GM18520 (cell line): ENCODE measurements at regions not wholly inside any gene's neighbourhood (a gene's known extent, or its start where the extent isn't known, plus 50 kb on each side); places are given as distances from the start of the nearest gene placed in this dataset.
"Not testable (repeated sequence)": the region's sequence is repeated elsewhere in the genome, so short reads cannot be mapped to it uniquely, and the experiment has no call there.

Source experiments
- ATAC-seq: cut with Tn5 transposase; IDR thresholded peaks from one replicate; pipeline ENCODE4 v1.9.1; 2021; ENCODE audit not compliant: unreplicated experiment

DNA sequence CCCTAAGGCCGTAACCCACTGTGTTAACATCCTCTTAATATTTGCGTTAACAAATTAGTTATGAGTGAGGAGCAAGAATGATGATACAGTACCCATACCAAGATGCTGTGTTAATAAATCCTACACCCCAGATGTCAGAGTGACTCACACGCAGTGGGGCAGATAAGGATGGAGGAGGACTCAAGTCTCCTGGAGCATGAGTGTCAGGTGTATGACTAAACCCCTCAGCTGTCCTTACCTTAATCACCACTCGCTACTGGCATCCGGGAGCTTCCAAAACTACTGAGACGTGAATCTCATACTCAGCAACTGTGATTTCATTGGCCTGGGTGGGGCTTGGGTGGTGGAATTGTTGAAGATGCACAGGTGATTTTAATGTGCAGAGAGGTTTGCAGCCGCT, 131.3 kb upstream of the MTHFD1L start:
- no peak for ATAC-seq

DNA sequence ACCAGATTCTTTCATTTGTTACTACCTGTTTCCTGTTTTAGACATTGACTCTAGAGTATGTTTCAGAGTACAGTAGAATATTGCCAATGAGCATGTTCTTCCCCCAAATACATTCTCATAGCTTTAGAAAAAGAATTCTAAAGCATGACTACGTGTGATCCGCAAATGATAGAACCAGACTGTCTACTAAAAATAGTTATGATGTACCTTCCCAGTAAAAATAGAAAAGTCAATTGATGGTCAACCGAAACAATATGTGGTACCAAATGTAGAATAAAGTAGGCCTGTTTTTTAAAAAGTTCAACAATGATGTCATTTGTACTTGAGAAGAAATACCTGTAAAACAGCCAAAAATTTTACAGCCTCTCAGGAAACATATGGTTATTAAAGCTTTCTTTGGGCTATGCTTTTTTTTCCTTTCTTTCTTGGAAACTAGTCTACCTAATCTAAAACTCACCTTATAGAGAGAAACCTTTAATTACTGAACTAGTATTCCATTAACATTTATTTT, 130.1 kb upstream of the MTHFD1L start:
- ATAC-seq = no peak

DNA sequence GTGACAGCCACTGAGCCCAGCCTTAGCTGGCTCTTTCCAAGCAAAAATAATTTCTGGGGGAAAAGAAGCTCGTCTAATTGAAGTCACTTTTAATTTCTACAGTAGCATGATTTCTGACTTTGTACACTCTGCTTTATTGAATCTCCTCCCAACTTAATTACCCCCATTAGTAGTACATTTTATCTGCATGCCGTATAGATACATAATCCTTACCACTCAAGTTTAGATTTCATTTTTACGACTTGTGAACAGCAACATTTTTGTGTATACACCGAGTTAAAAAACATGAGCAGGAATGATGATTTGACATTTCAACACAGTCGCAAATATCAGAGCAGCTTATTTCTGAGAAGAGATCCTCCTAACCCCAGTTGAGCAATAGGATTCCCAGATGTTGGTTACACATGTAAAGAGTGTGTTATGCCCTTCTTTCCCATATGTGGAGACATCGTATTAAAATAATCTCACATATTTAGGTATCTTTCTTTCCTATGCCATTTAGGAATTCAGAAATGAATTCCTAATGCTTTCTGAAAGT, 127.3 kb upstream of the MTHFD1L start:
- no peak for ATAC-seq

DNA sequence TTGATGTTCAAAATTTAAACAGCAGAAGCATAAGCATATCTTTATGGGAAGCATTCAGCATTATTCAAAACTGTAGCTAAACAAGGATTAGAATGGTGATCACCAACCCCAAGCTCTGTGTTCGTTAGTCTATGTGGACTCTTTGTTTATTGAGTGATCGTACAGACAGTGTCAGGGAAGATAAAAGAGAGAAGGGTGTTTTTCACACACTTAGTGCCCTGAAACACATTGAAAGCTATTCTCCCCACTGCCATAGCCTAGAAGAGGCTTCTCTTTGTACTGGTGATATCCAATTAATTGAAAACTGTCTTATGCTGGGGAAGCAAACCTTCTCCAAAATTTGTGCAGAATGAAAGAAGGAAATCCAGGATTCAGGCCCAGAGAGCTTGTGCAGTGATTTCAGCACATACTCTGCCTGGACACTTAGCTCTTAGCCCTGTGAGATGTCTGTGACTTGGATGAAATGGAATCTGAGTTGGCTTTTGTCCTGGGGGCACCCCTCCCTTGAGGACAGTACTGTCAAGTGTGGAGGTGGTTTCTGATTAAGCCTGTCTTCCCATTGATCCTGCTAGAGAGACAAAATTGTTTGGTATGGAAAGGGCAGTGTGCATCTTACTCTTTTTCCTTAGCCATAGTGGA, 125.7 kb upstream of the MTHFD1L start:
- no peak for ATAC-seq

DNA sequence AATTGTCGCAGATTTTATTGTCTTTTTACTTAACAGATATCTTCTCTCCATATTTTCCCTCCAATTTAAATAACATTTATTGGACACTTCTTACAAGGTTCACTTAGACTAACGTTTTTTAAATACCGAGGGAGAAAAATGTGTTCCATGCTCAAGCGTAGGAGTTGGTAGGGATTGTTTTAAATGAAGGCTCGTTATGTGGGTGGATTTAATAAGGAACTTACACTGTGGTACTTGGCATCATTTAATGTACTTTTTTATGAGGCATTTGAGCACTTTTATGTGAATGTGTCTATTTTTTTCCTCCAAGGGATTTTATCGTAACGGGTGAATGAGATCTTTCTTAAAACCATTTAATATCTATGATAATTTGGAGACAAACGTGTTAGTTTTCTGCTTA, 125.0 kb upstream of the MTHFD1L start:
- no peak for ATAC-seq

DNA sequence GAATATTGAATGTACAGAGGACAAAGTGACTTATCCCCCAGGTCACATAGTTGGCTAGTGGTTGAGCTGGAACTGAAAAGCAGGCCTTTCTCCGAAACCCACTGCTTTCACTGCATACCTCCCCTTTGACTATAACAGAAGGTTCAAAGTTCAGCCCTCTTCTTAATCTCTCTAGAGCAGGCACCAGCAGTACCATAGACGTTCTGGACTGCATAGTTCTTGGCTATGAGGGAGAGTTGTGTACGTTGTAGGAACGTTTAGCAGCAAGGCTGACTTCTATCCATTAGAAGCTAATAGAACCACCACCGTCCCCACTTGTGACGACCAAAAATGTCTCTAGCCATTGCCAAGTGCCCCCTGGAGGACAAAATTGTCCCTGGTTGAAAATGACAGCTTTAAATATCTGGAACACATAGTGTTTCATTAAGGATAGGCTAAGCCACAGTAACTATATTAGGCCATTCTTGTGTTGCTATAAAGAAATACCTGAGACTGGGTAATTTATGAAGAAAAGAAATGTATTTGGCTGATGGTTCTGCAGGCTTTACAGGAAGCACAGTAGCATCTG, 123.8 kb upstream of the MTHFD1L start:
- no peak for ATAC-seq

DNA sequence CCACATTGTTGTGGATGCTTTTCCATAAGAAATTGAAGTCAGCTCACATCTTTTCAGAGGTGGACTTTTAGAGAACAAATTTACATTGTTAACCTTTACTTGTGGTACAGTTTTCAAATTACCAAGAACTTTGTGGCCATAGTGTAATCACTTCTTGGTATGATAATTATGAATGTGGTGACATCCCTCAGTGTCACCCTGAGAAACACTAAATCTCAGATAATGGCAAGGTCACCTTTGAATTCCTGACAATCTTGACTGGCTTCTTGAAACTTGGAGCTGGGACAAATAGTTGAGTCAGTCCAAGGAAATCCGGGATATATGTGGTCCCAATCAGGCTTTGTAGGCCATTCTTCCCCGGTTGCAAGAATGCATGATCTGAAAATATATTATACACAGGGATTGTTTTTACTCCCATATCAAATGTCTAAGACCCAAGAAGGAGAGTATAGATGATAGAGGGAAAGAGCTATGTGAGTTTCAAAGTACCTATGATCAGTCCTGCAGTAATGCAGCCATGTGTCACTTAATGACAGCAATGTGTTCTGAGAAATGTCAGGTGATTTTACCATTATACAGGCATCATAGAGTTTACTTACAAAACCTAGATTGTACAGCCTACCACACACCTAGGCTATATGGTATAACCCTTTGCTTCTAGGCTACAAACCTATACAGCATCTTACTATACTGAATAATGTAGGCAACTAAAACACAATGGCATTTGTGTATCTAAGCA, 120.8 kb upstream of the MTHFD1L start:
- no peak for ATAC-seq

DNA sequence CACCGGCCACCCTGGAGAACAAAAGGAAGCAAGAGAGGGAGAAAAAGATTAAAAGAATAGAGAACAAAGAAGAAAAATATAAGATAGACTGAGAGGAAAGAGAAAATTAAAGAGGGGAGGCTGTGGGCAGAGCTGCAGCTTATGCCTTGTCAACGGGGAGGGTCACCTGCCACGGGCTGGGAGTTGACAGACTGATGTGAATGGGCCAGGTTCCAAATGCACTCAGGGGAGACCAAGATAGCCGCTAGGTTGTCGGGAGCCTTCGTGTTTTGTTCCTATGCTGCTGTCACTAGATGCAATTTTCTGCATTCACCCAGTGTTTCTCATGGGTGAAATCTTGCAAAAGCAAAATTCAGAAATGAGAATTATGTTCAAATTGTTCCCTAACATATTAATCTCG, 119.6 kb upstream of the MTHFD1L start:
- no peak for ATAC-seq

DNA sequence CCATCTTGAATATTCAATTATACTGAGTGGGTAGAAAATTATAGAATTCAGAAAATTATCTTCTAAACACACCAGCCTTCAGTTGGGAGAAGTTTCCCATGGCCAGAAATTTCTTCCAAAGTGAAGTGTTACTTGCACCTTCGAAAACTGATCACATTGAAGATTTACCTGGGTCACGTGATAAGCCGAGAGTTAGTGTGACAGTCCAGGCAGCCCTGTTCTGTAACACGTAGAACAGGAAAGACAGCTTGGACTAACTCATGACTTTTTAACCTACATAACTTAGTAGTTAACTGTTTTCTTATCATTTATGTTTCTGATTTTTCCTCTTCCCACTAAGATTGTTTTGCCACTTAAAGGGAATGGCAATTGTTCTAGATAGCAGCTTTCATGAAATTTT, 118.3 kb upstream of the MTHFD1L start:
- ATAC-seq = no peak

DNA sequence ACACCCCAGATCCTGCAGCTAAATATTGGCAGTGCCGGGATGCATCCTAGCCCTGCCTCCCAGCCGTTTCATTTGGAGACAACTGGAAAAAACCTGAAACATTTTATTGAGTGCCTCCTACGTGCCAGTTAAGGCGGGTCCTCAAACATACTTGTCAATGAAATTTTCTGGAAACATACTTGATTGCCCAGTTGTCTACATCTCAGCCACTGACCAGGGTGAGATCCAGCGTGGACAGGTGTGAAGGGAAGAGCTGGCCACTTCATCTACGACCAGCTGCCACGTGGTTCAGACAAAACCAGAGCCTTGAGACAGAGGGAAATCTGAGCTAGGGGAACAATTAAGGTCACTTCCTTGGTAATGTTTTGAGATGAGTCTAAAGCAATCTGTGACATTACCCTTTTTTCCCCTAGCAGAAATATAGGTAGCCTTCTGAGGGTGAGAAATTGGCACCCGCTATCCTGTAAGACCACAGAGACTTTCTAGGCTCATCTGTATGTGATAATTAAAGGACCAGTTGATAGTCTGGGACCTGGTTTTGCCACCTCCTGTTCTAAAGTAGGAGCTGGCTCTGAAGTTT, 116.3 kb upstream of the MTHFD1L start:
- no peak for ATAC-seq

DNA sequence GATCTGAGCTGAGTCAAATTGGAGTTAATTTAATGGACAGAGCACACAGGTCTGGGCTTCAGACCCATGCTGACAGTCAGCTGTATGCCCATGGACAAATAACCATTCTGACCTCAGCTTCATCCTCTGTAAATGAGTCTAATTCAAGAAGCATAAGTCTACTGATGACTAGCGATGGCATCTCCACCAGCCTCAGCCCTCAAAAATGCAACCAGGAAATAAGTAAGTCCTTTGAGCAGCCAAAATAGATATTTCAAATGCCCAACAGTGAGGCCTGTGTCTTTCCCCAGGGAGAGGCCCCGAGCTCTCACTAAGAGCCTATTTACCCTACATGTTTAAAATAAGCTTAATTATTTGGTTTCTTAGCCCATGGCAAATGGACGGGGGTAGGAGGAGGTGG, 114.2 kb upstream of the MTHFD1L start:
- ATAC-seq = no peak

DNA sequence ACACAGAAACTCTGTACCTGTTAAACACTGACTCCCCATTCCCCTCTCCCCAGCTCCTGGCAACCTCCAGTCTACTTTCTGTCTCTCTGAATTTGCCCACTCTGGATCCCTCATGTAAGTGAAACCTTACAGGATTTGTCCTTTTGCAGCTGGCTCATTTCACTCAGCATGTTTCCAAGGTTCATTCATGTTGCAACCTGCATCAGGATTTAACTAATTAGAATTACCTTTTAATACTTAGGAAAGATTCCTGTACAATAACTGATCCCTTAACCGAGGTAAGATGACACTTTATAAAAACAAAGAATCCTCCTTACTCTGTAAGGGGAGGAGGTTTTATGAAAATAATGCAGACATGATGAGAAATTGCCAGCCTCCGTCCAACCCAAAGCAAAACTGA, 113.1 kb upstream of the MTHFD1L start:
- ATAC-seq = no peak

DNA sequence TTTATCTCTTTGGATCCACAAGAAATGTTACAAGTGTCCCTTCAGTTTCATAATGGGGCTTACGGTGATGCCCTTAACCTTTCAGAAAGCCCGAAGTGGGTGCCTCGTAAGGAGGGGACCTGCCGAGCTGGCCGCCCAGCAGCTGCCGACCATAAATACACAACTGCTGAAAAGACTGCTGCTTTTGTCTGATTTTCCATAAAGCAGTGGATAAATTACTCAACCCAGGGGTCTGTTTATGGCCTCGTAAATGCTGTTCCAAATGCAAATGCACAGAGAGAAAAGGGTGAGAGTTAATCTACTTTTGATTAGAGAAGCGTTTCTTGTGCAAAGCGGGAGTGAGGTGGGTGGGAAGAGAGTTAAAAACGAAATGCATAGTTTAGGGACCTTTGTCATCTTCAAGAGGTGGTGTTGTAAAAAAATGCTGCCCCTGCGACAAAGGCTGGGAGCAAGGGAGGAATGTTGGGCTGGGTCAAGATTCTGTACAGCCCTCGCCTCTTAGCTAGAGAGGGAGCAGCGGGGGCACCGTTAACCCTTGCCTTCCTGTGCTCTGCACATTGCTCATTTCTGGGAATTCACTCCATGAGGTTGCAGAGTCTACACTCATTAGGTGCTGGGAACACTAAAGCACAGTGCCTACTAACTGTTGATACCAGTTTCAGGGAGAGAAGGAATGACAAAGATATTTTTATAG, 112.0 kb upstream of the MTHFD1L start:
- ATAC-seq = no peak

DNA sequence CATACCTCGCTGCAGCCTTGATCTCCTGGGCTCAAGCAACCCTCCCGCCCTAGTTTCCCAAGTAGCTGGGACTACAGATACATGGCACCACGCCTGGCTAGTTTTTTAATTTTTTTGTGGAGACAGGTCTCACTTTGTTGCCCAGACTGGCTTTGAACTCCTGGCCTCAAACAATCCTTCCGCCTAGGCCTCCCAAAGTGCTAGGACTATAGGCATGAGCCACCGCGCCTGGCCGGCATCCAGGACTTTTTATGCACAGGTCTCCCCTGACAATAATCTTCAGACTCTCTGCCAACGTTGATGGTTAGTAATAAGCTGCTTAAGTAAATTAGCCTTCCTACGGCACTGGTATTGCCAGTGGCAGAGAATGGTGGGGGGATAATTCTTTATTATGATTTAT, 110.5 kb upstream of the MTHFD1L start:
- ATAC-seq = no peak

DNA sequence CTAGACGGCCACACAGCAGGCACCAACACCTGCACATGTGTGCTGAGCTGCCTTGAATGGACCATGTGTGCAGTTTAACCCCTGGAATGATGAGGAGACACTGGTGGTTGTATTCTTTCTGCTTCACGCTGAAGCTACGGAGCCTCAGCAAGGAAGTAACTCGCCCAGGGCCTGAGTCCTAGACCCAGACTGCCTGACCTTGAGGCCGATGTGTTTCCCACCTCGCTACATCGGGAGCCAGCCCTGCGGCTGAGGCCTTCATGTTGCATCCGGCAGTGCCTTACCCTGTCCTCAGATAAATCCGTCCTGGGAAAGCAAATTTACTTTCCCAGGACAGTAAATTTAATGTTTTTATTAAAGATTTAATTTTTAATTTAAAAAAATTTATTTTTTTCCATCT, 110.0 kb upstream of the MTHFD1L start:
- no peak for ATAC-seq

DNA sequence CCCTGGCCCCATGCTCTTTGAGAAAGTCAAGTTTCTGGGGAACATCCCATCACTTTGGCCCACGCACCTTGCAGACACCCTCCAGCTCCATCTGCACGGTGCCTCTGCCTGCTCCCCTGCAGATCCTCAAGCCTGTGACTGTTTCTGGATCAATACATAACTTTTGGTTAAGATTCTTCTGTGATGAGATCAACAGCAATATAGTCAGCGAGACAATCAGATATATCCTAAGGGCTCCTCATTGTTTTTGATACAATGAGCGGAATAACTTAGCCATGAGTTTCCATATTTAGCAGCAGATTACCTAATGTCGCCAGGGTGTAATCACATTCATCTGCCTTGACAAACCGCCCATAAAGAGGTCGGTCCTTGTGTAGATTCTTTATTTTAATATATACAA, 109.3 kb upstream of the MTHFD1L start:
- ATAC-seq = no peak

DNA sequence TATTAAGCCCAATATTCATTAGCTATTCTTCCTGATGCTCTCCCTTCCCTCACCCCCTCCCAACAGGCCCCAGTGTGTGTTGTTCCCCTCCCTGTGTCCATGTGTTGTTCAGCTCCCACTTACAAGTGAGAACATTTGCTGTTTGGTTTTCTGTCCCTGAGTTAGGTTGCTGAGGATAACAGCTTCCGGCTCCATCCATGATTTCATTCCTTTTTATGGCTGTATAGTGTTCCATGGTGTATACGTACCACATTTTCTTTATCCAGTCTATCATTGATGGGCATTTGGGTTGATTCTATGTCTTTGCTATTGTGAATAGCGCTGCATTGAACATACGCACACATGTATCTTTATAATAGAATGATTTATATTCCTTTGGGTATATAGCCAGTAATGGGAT, 107.7 kb upstream of the MTHFD1L start:
- not testable (repeated sequence) for ATAC-seq

DNA sequence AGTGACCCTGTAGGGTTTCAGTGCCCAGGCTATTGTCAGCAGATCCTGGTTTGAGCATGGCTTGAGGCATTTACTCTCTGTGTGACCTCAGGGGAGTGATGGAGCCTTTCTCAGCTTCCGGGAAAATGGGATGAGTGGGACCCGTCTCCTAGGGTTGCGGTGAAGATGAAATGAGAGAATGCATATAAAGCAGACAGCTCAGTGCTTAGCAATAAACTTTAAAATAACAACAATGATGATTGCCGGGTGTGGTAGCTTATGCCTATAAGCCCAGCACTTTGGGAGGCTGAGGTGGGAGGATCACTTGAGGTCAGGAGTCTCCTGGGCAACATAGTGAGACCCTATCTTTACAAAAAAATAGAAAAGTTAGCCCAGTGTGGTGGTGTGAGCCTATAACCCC, 106.0 kb upstream of the MTHFD1L start:
- ATAC-seq = no peak

DNA sequence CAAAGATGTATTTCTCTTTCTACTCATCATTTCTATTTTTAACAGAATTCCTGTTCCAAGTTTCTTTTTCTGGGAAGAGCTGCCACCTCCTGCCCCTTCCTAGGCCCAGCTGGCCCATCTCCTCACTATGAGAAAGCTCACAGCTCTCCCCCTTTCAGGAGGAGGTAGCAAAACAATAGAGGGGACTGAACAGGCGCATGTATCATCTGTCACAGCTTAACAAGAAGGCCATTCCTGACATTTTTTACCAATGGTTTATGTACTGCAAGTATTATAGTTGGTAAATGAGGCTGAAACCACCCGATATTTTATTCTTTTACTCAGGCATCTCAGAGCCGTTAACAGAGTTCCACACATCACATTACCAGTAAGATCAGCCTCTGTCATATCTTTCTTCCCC, 103.7 kb upstream of the MTHFD1L start:
- no peak for ATAC-seq

DNA sequence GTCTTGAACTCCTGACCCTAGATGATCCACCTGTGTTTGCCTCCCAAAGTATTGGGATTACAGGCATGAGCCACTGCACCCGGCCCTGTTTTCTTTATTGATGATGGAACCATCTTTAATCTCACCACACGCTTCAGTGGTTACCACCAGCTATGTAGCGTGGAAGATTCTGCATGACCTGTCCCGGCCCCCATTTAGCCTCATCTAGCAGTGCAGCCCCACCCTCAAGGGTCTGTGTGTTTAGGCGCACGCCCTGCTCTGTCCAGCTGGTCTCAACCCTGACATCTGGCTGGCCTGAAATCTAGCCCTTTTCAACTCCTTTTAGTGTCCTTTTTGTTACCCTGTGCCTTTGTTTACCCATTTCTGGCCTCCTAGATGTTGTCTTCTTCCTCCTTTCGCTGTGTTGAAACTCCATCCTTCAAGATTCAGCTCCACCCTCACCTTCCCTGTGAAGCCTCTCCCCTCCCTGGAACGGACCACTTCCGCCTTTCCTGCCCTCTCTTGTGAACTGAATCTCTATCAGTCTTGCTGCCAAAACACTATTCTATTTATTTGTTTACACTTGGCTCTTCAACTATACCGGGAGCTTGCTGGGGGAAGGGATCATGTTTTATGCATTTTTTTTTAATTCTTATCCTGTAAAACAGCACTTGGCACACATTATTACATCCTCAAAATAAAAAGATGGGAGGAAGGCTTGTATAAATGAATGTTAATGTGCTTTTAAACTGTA, 101.0 kb upstream of the MTHFD1L start:
- no peak for ATAC-seq
